ENCODE measurements at regions not wholly inside any gene's neighbourhood (a gene's known extent, or its start where the extent isn't known, plus 50 kb on each side); places are given as distances from the start of the nearest gene placed in this dataset.

GRCh38 chr15:31151301-31152233 is 50.0 kb upstream of the TRPM1 start:
- no peak overlapping the region for H3K4me3 ChIP-seq (replicated peaks; ENCODE audit: low read depth, low read length)
- DNase-seq (ENCODE audit: low read depth) = no peak
- TF ChIP-seq, protein P1, sequence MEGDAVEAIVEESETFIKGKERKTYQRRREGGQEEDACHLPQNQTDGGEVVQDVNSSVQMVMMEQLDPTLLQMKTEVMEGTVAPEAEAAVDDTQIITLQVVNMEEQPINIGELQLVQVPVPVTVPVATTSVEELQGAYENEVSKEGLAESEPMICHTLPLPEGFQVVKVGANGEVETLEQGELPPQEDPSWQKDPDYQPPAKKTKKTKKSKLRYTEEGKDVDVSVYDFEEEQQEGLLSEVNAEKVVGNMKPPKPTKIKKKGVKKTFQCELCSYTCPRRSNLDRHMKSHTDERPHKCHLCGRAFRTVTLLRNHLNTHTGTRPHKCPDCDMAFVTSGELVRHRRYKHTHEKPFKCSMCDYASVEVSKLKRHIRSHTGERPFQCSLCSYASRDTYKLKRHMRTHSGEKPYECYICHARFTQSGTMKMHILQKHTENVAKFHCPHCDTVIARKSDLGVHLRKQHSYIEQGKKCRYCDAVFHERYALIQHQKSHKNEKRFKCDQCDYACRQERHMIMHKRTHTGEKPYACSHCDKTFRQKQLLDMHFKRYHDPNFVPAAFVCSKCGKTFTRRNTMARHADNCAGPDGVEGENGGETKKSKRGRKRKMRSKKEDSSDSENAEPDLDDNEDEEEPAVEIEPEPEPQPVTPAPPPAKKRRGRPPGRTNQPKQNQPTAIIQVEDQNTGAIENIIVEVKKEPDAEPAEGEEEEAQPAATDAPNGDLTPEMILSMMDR (IDR thresholded peaks at IDR 0.05; ENCODE audit: low read length, missing control alignments) = no peak

GRCh38 chr15:31153531-31153930 is 52.0 kb upstream of the TRPM1 start:
- TF ChIP-seq, protein P1 (IDR thresholded peaks at IDR 0.05; ENCODE audit: low read length, missing control alignments) = no peak
- no peak for DNase-seq (ENCODE audit: low read depth)

GRCh38 chr15:31155151-31155550 is 53.6 kb upstream of the TRPM1 start:
- H3K4me3 ChIP-seq (replicated peaks; ENCODE audit: low read depth, low read length) = no peak overlapping the region
- no peak for DNase-seq (ENCODE audit: low read depth)
- TF ChIP-seq, protein P1 (IDR thresholded peaks at IDR 0.05; ENCODE audit: low read length, missing control alignments) = no peak

More at GRCh38 chr15:31153531-31153930, 52.0 kb upstream of the TRPM1 start:
- no peak overlapping the region for H3K4me3 ChIP-seq (replicated peaks; ENCODE audit: low read depth, low read length)

DNA sequence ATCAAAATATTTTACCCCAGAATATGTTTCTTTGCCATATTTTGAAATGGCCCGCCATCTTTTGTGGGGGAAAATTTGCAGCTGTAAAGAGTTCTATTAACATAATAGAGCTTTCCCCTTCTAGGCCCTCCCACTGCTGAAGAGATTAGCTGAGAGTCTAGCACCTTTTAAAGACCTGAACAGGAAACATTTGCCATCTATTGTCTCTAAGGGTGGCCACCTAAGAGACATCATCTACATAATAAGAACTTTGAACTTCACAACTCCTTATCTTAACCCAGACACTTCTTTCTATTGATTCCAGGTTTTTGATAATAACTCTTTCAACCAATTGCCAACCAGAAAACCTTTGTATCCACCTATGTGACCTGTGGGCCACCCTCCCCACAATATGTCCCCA is 54.7 kb upstream of the TRPM1 start:
- no peak overlapping the region for H3K4me3 ChIP-seq (replicated peaks; ENCODE audit: low read depth, low read length)
- DNase-seq (ENCODE audit: low read depth) = no peak
- TF ChIP-seq, protein P1 (IDR thresholded peaks at IDR 0.05; ENCODE audit: low read length, missing control alignments) = no peak

DNA sequence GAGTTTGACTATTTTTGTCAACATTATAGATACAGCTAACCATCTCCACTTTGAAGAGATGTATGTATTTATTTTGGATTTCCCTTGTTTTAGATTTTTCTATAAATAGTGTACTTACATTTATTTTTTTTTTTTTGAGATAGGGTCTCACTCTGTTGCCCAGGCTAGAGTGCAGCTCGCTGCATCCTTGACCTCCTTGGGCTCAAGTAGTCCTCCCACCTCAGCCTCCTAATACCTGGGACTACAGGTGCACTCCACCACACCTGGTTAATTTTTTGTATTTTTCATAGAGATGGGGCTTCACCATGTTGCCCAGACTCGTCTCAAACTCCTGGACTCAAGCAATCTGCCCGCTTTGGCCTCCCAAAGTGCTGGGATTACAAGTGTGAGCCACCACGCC is 55.3 kb upstream of the TRPM1 start:
- DNase-seq (ENCODE audit: low read depth) = no peak
- no peak overlapping the region for H3K4me3 ChIP-seq (replicated peaks; ENCODE audit: low read depth, low read length)
- TF ChIP-seq, protein P1 (IDR thresholded peaks at IDR 0.05; ENCODE audit: low read length, missing control alignments) = no peak

- no peak overlapping the region for H3K4me3 ChIP-seq (replicated peaks; ENCODE audit: low read depth, low read length)
- DNase-seq (ENCODE audit: low read depth) = no peak
- TF ChIP-seq, protein P1 (IDR thresholded peaks at IDR 0.05; ENCODE audit: low read length, missing control alignments) = no peak
These were observed 56.1 kb upstream of the TRPM1 start for GRCh38 chr15:31157644-31158069.

Measured in fibroblast of pulmonary artery (primary cell).